KMS-11 (cell line): ENCODE measurements at regions not wholly inside any gene's neighbourhood (a gene's known extent, or its start where the extent isn't known, plus 50 kb on each side); places are given as distances from the start of the nearest gene placed in this dataset.
A peak's percentile ranks its signal among the peaks of the same experiment; 100 is the strongest.

Source experiments
- H2AFZ ChIP-seq: fragments of 200-600 bp; sonication (generic); 2 replicates; pipeline ENCODE4 v1.6.1; 2016; ENCODE audit warnings: antibody characterized with exemption, mixed run types, low read depth
- H3K27ac ChIP-seq: fragments of 200-600 bp; sonication (generic); 2 replicates; pipeline ENCODE4 v1.6.1; 2016; ENCODE audit warnings: mild to moderate bottlenecking, mixed run types
- H3K27me3 ChIP-seq: fragments of 200-600 bp; sonication (generic); 2 replicates; pipeline ENCODE4 v1.6.1; 2017; ENCODE audit warnings: mild to moderate bottlenecking, low read depth, mixed run types, moderate library complexity; ENCODE audit not compliant: insufficient read depth
- H3K36me3 ChIP-seq: fragments of 200-600 bp; sonication (generic); 2 replicates; pipeline ENCODE4 v1.6.1; 2017; ENCODE audit warnings: mild to moderate bottlenecking, mixed run types; ENCODE audit not compliant: insufficient read depth
- H3K4me1 ChIP-seq: fragments of 200-600 bp; sonication (generic); 2 replicates; pipeline ENCODE4 v1.6.1; 2016; ENCODE audit warnings: mild to moderate bottlenecking, low read depth, mixed run types; ENCODE audit not compliant: poor library complexity, severe bottlenecking
- H3K4me2 ChIP-seq: fragments of 200-600 bp; sonication (generic); 2 replicates; pipeline ENCODE4 v1.7.0; 2016; ENCODE audit warnings: mild to moderate bottlenecking, mixed run types
- H3K4me3 ChIP-seq: fragments of 200-600 bp; sonication (generic); IDR thresholded peaks from 2 replicates; pipeline ENCODE4 v1.6.1; 2017; ENCODE audit warnings: low read depth, low read length, mixed read lengths; ENCODE audit not compliant: insufficient read depth
- H3K79me2 ChIP-seq: fragments of 200-600 bp; sonication (generic); 2 replicates; pipeline ENCODE4 v1.6.1; 2016; ENCODE audit warnings: low read depth, mixed run types; ENCODE audit not compliant: insufficient read depth
- H3K9ac ChIP-seq: fragments of 200-600 bp; sonication (generic); 2 replicates; pipeline ENCODE4 v1.6.1; 2016; ENCODE audit warnings: mild to moderate bottlenecking, mixed run types
- H4K20me1 ChIP-seq: fragments of 200-600 bp; sonication (generic); 2 replicates; pipeline ENCODE4 v1.6.1; 2016; ENCODE audit warnings: mild to moderate bottlenecking, mixed run types; ENCODE audit not compliant: insufficient read depth
- TF ChIP-seq, protein P1 (sequence below): fragments of 200-600 bp; sonication (generic); conservative IDR thresholded peaks from 2 replicates; pipeline ENCODE4 v1.6.1; 2017; ENCODE audit warnings: low read depth, mild to moderate bottlenecking, antibody characterized with exemption, low read length, moderate library complexity, mixed read lengths

GRCh38 chr3:193783166-193783896 lies 190.3 kb downstream of the OPA1 start:
- no peaks in the 10 kb centered on the region for H3K36me3 ChIP-seq
- no peaks in the 10 kb centered on the region for H3K27me3 ChIP-seq
- no peak overlapping the region for H2AFZ ChIP-seq
- H3K27ac ChIP-seq = no peak overlapping the region
- no peak overlapping the region for H3K4me3 ChIP-seq
- H3K9ac ChIP-seq = no peak overlapping the region
- H3K4me2 ChIP-seq = no peak overlapping the region
- no peaks in the 10 kb centered on the region for H3K4me1 ChIP-seq
- TF ChIP-seq, protein P1, sequence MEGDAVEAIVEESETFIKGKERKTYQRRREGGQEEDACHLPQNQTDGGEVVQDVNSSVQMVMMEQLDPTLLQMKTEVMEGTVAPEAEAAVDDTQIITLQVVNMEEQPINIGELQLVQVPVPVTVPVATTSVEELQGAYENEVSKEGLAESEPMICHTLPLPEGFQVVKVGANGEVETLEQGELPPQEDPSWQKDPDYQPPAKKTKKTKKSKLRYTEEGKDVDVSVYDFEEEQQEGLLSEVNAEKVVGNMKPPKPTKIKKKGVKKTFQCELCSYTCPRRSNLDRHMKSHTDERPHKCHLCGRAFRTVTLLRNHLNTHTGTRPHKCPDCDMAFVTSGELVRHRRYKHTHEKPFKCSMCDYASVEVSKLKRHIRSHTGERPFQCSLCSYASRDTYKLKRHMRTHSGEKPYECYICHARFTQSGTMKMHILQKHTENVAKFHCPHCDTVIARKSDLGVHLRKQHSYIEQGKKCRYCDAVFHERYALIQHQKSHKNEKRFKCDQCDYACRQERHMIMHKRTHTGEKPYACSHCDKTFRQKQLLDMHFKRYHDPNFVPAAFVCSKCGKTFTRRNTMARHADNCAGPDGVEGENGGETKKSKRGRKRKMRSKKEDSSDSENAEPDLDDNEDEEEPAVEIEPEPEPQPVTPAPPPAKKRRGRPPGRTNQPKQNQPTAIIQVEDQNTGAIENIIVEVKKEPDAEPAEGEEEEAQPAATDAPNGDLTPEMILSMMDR = no peak
- no peaks in the 10 kb centered on the region for H3K79me2 ChIP-seq
- no peaks in the 10 kb centered on the region for H4K20me1 ChIP-seq

DNA sequence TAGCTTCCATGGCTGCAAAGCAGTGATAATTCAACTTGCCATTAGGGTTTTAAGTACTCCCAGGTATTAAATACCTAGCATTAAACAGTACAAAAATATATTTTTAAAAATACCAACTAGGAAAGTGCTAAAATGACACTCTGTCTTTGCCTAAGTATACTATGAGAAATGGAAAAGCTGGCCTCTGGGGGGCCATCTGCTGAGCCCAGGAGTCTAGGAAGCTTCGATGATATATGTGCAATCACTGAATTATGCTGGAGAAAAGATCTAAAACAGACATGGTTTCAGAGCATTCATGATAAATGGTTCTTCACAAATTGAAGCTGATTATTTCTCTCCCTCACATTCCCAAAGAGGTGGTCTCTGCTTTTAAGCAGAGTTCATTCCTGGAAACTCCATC lies 191.8 kb downstream of the OPA1 start:
- no peak overlapping the region for H3K4me3 ChIP-seq
- no peaks in the 10 kb centered on the region for H3K4me1 ChIP-seq
- H4K20me1 ChIP-seq = no peaks in the 10 kb centered on the region
- H3K9ac ChIP-seq = no peak overlapping the region
- no peaks in the 10 kb centered on the region for H3K79me2 ChIP-seq
- H3K27me3 ChIP-seq = no peaks in the 10 kb centered on the region
- H3K36me3 ChIP-seq = no peaks in the 10 kb centered on the region
- H3K27ac ChIP-seq = no peak overlapping the region
- H2AFZ ChIP-seq = no peak overlapping the region
- H3K4me2 ChIP-seq = no peak overlapping the region
- TF ChIP-seq, protein P1 = no peak

- no peaks in the 10 kb centered on the region for H3K27me3 ChIP-seq
- no peak overlapping the region for H3K9ac ChIP-seq
- H3K4me1 ChIP-seq = no peaks in the 10 kb centered on the region
- TF ChIP-seq, protein P1 = no peak
- no peak overlapping the region for H3K27ac ChIP-seq
- H4K20me1 ChIP-seq = no peaks in the 10 kb centered on the region
- no peaks in the 10 kb centered on the region for H3K36me3 ChIP-seq
- H3K4me2 ChIP-seq = no peak overlapping the region
- no peak overlapping the region for H2AFZ ChIP-seq
- no peak overlapping the region for H3K4me3 ChIP-seq
- H3K79me2 ChIP-seq = no peaks in the 10 kb centered on the region
Observed at GRCh38 chr3:193787496-193787870, 194.5 kb downstream of the OPA1 start.

DNA sequence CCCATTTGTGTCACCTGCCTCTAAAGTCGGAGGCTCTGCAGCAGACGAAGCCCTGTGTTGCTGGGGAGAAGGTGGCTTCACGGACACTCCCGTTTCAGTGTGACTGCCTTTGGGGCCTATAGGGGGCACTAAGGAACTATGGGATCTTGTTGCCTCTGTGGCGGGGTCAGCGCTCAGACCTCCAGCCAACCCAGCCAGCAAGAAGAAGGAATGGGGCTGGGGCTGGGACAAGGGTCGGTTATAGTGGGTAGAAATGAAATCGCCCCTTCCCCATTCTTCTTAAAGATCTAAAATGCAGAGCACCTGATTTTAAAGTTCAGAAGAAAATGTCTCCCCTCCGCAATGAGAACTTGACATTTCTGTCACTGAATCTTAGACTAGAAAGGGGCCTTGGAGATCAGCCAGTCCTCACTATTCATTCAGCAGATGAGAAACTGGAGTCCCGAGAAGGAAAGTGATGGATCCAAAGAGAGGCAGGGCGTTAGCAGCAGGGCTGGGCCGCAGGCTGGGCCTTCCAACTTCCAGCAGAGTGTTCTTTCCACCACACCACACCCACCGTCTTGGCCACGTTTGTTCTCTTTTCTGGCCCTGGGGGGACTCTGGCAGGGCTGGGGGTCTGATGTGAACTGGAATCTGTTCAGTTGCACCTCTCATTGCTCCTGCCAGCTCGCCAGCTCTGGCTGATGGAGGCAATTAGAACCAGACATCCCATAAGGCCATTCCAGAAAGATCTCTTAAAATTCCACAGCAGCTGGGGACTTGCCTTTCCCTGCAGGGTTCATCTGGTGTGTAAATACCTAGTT lies 195.4 kb downstream of the OPA1 start:
- H4K20me1 ChIP-seq = no peaks in the 10 kb centered on the region
- H3K9ac ChIP-seq = no peak overlapping the region
- H3K4me3 ChIP-seq = no peak overlapping the region
- no peaks in the 10 kb centered on the region for H3K79me2 ChIP-seq
- H3K4me1 ChIP-seq = no peaks in the 10 kb centered on the region
- TF ChIP-seq, protein P1 = peak; percentile 29; the same call in 1 of the 2 replicates
- no peak overlapping the region for H3K27ac ChIP-seq
- H3K27me3 ChIP-seq = no peaks in the 10 kb centered on the region
- no peaks in the 10 kb centered on the region for H3K36me3 ChIP-seq
- no peak overlapping the region for H2AFZ ChIP-seq
- H3K4me2 ChIP-seq = no peak overlapping the region
